CD14-positive monocyte (primary cell): ENCODE measurements at regions not wholly inside any gene's neighbourhood (a gene's known extent, or its start where the extent isn't known, plus 50 kb on each side); places are given as distances from the start of the nearest gene placed in this dataset.

ENCODE experiments used
- DNase-seq, 3 donors: peaks; one replicate each; pipeline ENCODE4 v3.0.0-alpha.2; 2011 to 2022
- H2AFZ ChIP-seq: 2 replicates; pipeline ENCODE4 v1.6.0; 2012; ENCODE audit warnings: mild to moderate bottlenecking, low read depth, low read length, inconsistent platforms; ENCODE audit not compliant: insufficient read depth, poor library complexity, severe bottlenecking
- H3K27ac ChIP-seq, 2 donors: 1 replicate in 1 of 2; 2 replicates in 1 of 2; pipeline ENCODE4 v1.5.1; 2012 to 2013; ENCODE audit warnings: low read length in 2 of 2, control low read depth in 1 of 2, inconsistent platforms in 1 of 2, low read depth in 1 of 2, mild to moderate bottlenecking in 1 of 2
- H3K27me3 ChIP-seq, 2 donors: one replicate each; pipeline versions ENCODE4 v1.6.0 to v1.6.1; 2011 to 2013; ENCODE audit warnings: low read length in 2 of 2; ENCODE audit not compliant: control insufficient read depth in 2 of 2, insufficient read depth in 2 of 2
- H3K36me3 ChIP-seq, 2 donors: replicated peaks in 1 of 2; 1 replicate in 1 of 2; 2 replicates in 1 of 2; pipeline versions ENCODE4 v1.5.1 to v1.6.1; 2012 to 2013; ENCODE audit warnings: low read length in 2 of 2, control low read depth in 1 of 2, inconsistent platforms in 1 of 2, mild to moderate bottlenecking in 1 of 2; ENCODE audit not compliant: insufficient read depth in 2 of 2, control insufficient read depth in 1 of 2
- H3K4me1 ChIP-seq, 2 donors: 1 replicate in 1 of 2; 2 replicates in 1 of 2; pipeline versions ENCODE4 v1.5.1 to v1.6.1; 2012 to 2013; ENCODE audit warnings: low read length in 2 of 2, control low read depth in 1 of 2, inconsistent platforms in 1 of 2, mild to moderate bottlenecking in 1 of 2, moderate library complexity in 1 of 2; ENCODE audit not compliant: insufficient read depth in 2 of 2, control insufficient read depth in 1 of 2
- H3K4me2 ChIP-seq: replicated peaks from 2 replicates; pipeline ENCODE3; 2012; ENCODE audit warnings: low read length, moderate library complexity, mild to moderate bottlenecking; ENCODE audit not compliant: poor library complexity, severe bottlenecking; ENCODE audit errors: extremely low read depth
- H3K4me3 ChIP-seq, 3 experiments: fragments of 200-600 bp in 1 of 3; sonication (generic) in 1 of 3; replicated peaks in 1 of 3; 1 replicate in 2 of 3; 2 replicates in 1 of 3; pipeline ENCODE4 v1.5.1; 2011 to 2013; ENCODE audit warnings: low read length in 3 of 3, mild to moderate bottlenecking in 3 of 3, control low read depth in 2 of 3, low read depth in 2 of 3, inconsistent platforms in 1 of 3, moderate library complexity in 1 of 3
- H3K79me2 ChIP-seq: 2 replicates; pipeline ENCODE4 v1.6.0; 2012; ENCODE audit warnings: mild to moderate bottlenecking, control low read depth, inconsistent platforms, low read length, moderate library complexity; ENCODE audit not compliant: insufficient read depth
- H3K9ac ChIP-seq: 2 replicates; pipeline ENCODE4 v1.6.0; 2017; ENCODE audit warnings: low read length, mild to moderate bottlenecking; ENCODE audit not compliant: insufficient read depth, poor library complexity, severe bottlenecking
- H3K9me3 ChIP-seq, 2 donors: replicated peaks in 1 of 2; 1 replicate in 1 of 2; 2 replicates in 1 of 2; pipeline versions ENCODE4 v1.5.1 to v1.6.1; 2012 to 2013; ENCODE audit warnings: low read length in 2 of 2, control low read depth in 1 of 2; ENCODE audit not compliant: control insufficient read depth in 1 of 2, insufficient read depth in 1 of 2
- H4K20me1 ChIP-seq: 2 replicates; pipeline ENCODE4 v1.6.0; 2012; ENCODE audit warnings: mild to moderate bottlenecking, low read length, control low read depth, moderate library complexity; ENCODE audit not compliant: insufficient read depth
- H3K27ac Mint-ChIP-seq, 7 donors: one replicate each; pipeline ENCODE4 v1.8.0; 2020; ENCODE audit warnings: mild to moderate bottlenecking in 7 of 7, mixed read lengths in 7 of 7, moderate library complexity in 6 of 7, inconsistent platforms in 2 of 7
- H3K27me3 Mint-ChIP-seq, 3 donors: one replicate each; pipeline ENCODE4 v1.8.0; 2021 to 2022; ENCODE audit warnings: low read depth in 3 of 3, mild to moderate bottlenecking in 3 of 3, mixed read lengths in 3 of 3, moderate library complexity in 3 of 3, inconsistent platforms in 1 of 3
- H3K36me3 Mint-ChIP-seq, 2 donors: one replicate each; pipeline ENCODE4 v1.8.0; 2020; ENCODE audit warnings: mixed read lengths in 2 of 2, inconsistent platforms in 1 of 2, mild to moderate bottlenecking in 1 of 2
- H3K4me1 Mint-ChIP-seq: one replicate; pipeline ENCODE4 v1.8.0; 2020; ENCODE audit warnings: mild to moderate bottlenecking, mixed read lengths
- H3K4me3 Mint-ChIP-seq, 2 donors: one replicate each; pipeline ENCODE4 v1.8.0; 2020; ENCODE audit warnings: mild to moderate bottlenecking in 2 of 2, mixed read lengths in 2 of 2, moderate library complexity in 1 of 2
- H3K9me3 Mint-ChIP-seq, 7 donors: one replicate each; pipeline ENCODE4 v1.8.0; 2020 to 2022; ENCODE audit warnings: mixed read lengths in 7 of 7, mild to moderate bottlenecking in 6 of 7, moderate library complexity in 6 of 7, inconsistent platforms in 2 of 7
- CTCF ChIP-seq: fragments of 200-600 bp; IDR thresholded peaks from one replicate; pipeline ENCODE4 v1.8.0; 2022; ENCODE audit warnings: antibody characterized with exemption, mild to moderate bottlenecking
- WGBS: methylation state at CpG from one replicate; pipeline ENCODE4 v1.1.5; 2013; ENCODE audit warnings: missing lambda C conversion rate; ENCODE audit not compliant: insufficient coverage; 5-methylcytosine and 5-hydroxymethylcytosine counted together
- intact Hi-C, 2 donors: fragments of 100-400 bp; cut with micrococcal nuclease; formaldehyde crosslinking; loops; one replicate each; pipeline versions ENCODE4 v1.15.0 to v1.15.1; 2023

- Mint-ChIP-seq H3K4me3 (no peak overlapping the region), H3K9me3 (peaks cover 0 to 2% (median 0%) of the 10 kb centered on the region in 7 donors), H3K4me1 (peaks cover 14% of the 10 kb centered on the region), H3K27ac (peak overlapping the region in 1 of 7 donors; percentile 40), H3K27me3 (peaks cover 0 to 2% (median 1%) of the 10 kb centered on the region in 3 donors), H3K36me3 (no peaks in the 10 kb centered on the region)
- Histone ChIP-seq H3K9ac (no peak overlapping the region), H3K4me3 (no peak overlapping the region), H3K27me3 (no peaks in the 10 kb centered on the region), H3K4me2 (no peak overlapping the region), H3K9me3 (no peaks in the 10 kb centered on the region), H3K4me1 (peaks cover 1 to 5% of the 10 kb centered on the region in 2 donors), H3K27ac (no peak overlapping the region), H3K79me2 (no peaks in the 10 kb centered on the region), H3K36me3 (no peaks in the 10 kb centered on the region), H4K20me1 (no peaks in the 10 kb centered on the region), H2AFZ (no peak overlapping the region)
- WGBS = no CpG with 5 or more reads among the region's 1 CpG
- intact Hi-C loops = no loop called here
- no peak for TF ChIP-seq CTCF
- no peak for DNase-seq
These were observed 106.2 kb upstream of the CCDC28A start for GRCh38 chr6:138667408-138667807.

GRCh38 chr6:138671351-138671750, 102.2 kb upstream of the CCDC28A start:
- H3K4me1 Mint-ChIP-seq = peaks cover 28% of the 10 kb centered on the region
- no peaks in the 10 kb centered on the region for H3K36me3 Mint-ChIP-seq
- H3K27ac Mint-ChIP-seq = peak overlapping the region in 2 of 7 donors; percentile 55 to 83
- Histone ChIP-seq H2AFZ (no peak overlapping the region), H3K9ac (no peak overlapping the region), H3K36me3 (no peaks in the 10 kb centered on the region), H3K79me2 (no peaks in the 10 kb centered on the region), H3K4me3 (no peak overlapping the region), H3K9me3 (no peaks in the 10 kb centered on the region), H3K27me3 (no peaks in the 10 kb centered on the region), H3K4me1 (peaks cover 14 to 22% of the 10 kb centered on the region in 2 donors), H3K4me2 (no peak overlapping the region), H4K20me1 (no peaks in the 10 kb centered on the region), H3K27ac (no peak overlapping the region)
- 83% methylated on average over 3 of the region's 4 CpGs for WGBS
- no peak for DNase-seq
- intact Hi-C loops = no loop called here
- TF ChIP-seq CTCF = no peak
- H3K9me3 Mint-ChIP-seq = no peaks in the 10 kb centered on the region
- no peak overlapping the region for H3K4me3 Mint-ChIP-seq
- peaks cover 0 to 2% (median 1%) of the 10 kb centered on the region in 3 donors for H3K27me3 Mint-ChIP-seq
